Neural cell (in vitro differentiated cells): ENCODE measurements at regions not wholly inside any gene's neighbourhood (a gene's known extent, or its start where the extent isn't known, plus 50 kb on each side); places are given as distances from the start of the nearest gene placed in this dataset.

Experiments
- CTCF ChIP-seq: fragments of 450-650 bp; IDR thresholded peaks from 2 replicates; pipeline ENCODE4 v1.5.1; 2014; ENCODE audit warnings: antibody characterized with exemption, mild to moderate bottlenecking, moderate library complexity; ENCODE audit not compliant: poor library complexity, severe bottlenecking
- EP300 ChIP-seq: fragments of 450-650 bp; conservative IDR thresholded peaks from 2 replicates; pipeline ENCODE4 v1.6.1; 2014; ENCODE audit warnings: antibody characterized with exemption, mild to moderate bottlenecking, moderate library complexity; ENCODE audit not compliant: poor library complexity, severe bottlenecking
- EZH2 ChIP-seq: fragments of 200-600, 300-800 bp; shearing (Covaris generic), sonication (generic); IDR thresholded peaks from 2 replicates; pipeline ENCODE4 v1.6.1; 2014; ENCODE audit warnings: antibody characterized with exemption, low read length, borderline replicate concordance, mild to moderate bottlenecking; ENCODE audit not compliant: insufficient read depth, poor library complexity, severe bottlenecking
- MXI1 ChIP-seq: fragments of 450-650 bp; conservative IDR thresholded peaks from 2 replicates; pipeline ENCODE4 v1.6.1; 2014; ENCODE audit warnings: antibody characterized with exemption, mild to moderate bottlenecking; ENCODE audit not compliant: poor library complexity, severe bottlenecking
- REST ChIP-seq: IDR thresholded peaks from 2 replicates; pipeline ENCODE4 v1.6.1; 2012; ENCODE audit warnings: borderline replicate concordance
- SMC3 ChIP-seq: fragments of 450-650 bp; conservative IDR thresholded peaks from 2 replicates; pipeline ENCODE4 v1.6.1; 2014; ENCODE audit warnings: antibody characterized with exemption, mild to moderate bottlenecking, moderate library complexity; ENCODE audit not compliant: poor library complexity
- TAF1 ChIP-seq: IDR thresholded peaks from 2 replicates; pipeline ENCODE4 v1.6.1; 2012; ENCODE audit warnings: low read depth

GRCh38 chr21:8997011-8997440, 1524.4 kb upstream of the TPTE start:
- TF ChIP-seq MXI1 (no peak), TAF1 (no peak), CTCF (no peak), EP300 (no peak), SMC3 (no peak), EZH2 (no peak), REST (no peak)
